ENCODE measurements at regions not wholly inside any gene's neighbourhood (a gene's known extent, or its start where the extent isn't known, plus 50 kb on each side); places are given as distances from the start of the nearest gene placed in this dataset.
"Not testable (repeated sequence)": the region's sequence is repeated elsewhere in the genome, so short reads cannot be mapped to it uniquely, and the experiment has no call there.

DNA sequence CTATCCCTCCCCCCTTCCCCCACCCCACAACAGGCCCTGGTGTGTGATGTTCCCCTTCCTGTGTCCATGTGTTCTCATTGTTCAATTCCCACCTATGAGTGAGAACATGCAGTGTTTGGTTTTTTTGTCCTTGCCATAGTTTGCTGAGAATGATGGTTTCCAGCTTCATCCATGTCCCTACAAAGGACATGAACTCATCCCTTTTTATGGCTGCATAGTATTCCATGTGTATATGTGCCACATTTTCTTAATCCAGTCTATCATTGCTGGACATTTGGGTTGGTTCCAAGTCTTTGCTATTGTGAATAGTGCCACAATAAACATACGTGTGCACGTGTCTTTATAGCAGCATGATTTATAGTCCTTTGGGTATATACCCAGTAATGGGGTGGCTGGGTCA lies 52.3 kb upstream of the MAN1A2 start:
- peaks cover 5 to 11% of the 10 kb centered on the region in 2 experiments; a peak in 3 of 5 replicates for H3K27me3 ChIP-seq (ENCODE audit: control insufficient read depth in 2 of 2, insufficient read depth in 2 of 2, low read length in 2 of 2)
- H3K79me2 ChIP-seq (ENCODE audit: control insufficient read depth, insufficient read depth, low read length); POLR2A ChIA-PET; H3K36me3 ChIP-seq (ENCODE audit: control insufficient read depth, insufficient read depth, low read length); ATAC-seq; in situ Hi-C loops (cut with MboI); H2AFZ ChIP-seq (ENCODE audit: low read depth, low read length); H4K20me1 ChIP-seq (replicated peaks; ENCODE audit: control insufficient read depth, insufficient read depth, low read length); H3K4me3 ChIP-seq; H3K4me2 ChIP-seq (ENCODE audit: insufficient read depth, low read length); H3K27ac ChIP-seq (ENCODE audit: extremely low read depth, low read depth, low read length); DNase-seq (ENCODE audit: extremely low read depth in 1 of 4, low spot score in 3 of 4); FAIRE-seq; H3K9ac ChIP-seq (ENCODE audit: insufficient read depth in 1 of 2, low read depth in 2 of 2, low read length in 2 of 2); H3K9me3 ChIP-seq (replicated peaks; ENCODE audit: control insufficient read depth, insufficient read depth, low read depth, low read length); H3K9me1 ChIP-seq (ENCODE audit: control insufficient read depth, insufficient read depth, low read length); H3K4me1 ChIP-seq (replicated peaks in 1 of 2; ENCODE audit: control insufficient read depth in 2 of 2, insufficient read depth in 2 of 2, low read length in 2 of 2); CTCF ChIA-PET (ENCODE audit: low intra/inter-chr PET ratio); BruUV-seq (replicated peaks): not testable (repeated sequence)
- WGBS (ENCODE audit: insufficient coverage, low coverage, missing lambda C conversion rate) = no CpG with 5 or more reads among the region's 2 CpGs
- peak; percentile 24; the same call in 1 of the 2 replicates for TF ChIP-seq BCOR (IDR thresholded peaks at IDR 0.05)
- intact Hi-C loops (cut with micrococcal nuclease) = loop anchor here (10.0 kb wide), 3 partner anchors 160 to 440 kb away; no protein-coding TSS in a partner anchor

DNA sequence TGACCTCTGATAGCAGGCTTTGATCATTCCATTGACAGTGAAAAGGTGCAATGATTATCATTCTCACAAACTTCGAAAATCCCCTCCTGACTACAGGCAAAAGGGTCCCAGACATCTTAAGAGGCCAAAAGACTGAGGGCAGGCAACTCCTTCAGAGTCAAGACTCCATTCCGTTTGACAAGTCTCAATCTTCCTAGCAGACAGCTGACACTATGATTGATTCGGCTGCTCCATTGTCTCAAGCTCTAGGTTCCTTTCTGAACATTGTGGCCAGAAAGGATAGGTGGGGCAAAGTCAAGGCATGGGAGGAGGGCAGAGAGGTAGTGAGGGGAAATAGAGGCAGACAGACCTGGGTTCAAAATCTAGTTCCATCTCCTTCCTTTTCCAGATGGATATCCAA lies 53.7 kb upstream of the MAN1A2 start:
- CTCF ChIA-PET (ENCODE audit: low intra/inter-chr PET ratio) = no interaction called here
- no peak overlapping the region for H3K27ac ChIP-seq (ENCODE audit: extremely low read depth, low read depth, low read length)
- POLR2A ChIA-PET = no interaction called here
- no peaks in the 10 kb centered on the region for H3K4me1 ChIP-seq (replicated peaks in 1 of 2; ENCODE audit: control insufficient read depth in 2 of 2, insufficient read depth in 2 of 2, low read length in 2 of 2)
- BruUV-seq (replicated peaks) = no TSS peak
- no peak overlapping the region for H3K9ac ChIP-seq (ENCODE audit: insufficient read depth in 1 of 2, low read depth in 2 of 2, low read length in 2 of 2)
- in situ Hi-C loops (cut with MboI) (no loop called here), intact Hi-C loops (cut with micrococcal nuclease) (loop anchor here (10.0 kb wide), 3 partner anchors 161 to 441 kb away; no protein-coding TSS in a partner anchor)
- no peaks in the 10 kb centered on the region for H3K9me3 ChIP-seq (replicated peaks; ENCODE audit: control insufficient read depth, insufficient read depth, low read depth, low read length)
- H3K27me3 ChIP-seq (ENCODE audit: control insufficient read depth in 2 of 2, insufficient read depth in 2 of 2, low read length in 2 of 2) = peaks cover 16 to 19% of the 10 kb centered on the region in 2 experiments; a peak in 4 of 5 replicates
- FAIRE-seq (no peak), DNase-seq (ENCODE audit: extremely low read depth in 1 of 4, low spot score in 3 of 4) (no peak), ATAC-seq (no peak)
- 13% methylated on average over 3 of the region's 3 CpGs for WGBS (ENCODE audit: insufficient coverage, low coverage, missing lambda C conversion rate)
- H3K4me3 ChIP-seq = no peak overlapping the region
- no peaks in the 10 kb centered on the region for H3K9me1 ChIP-seq (ENCODE audit: control insufficient read depth, insufficient read depth, low read length)
- H2AFZ ChIP-seq (ENCODE audit: low read depth, low read length) = no peak overlapping the region
- H3K79me2 ChIP-seq (ENCODE audit: control insufficient read depth, insufficient read depth, low read length) = no peaks in the 10 kb centered on the region
- no peaks in the 10 kb centered on the region for H4K20me1 ChIP-seq (replicated peaks; ENCODE audit: control insufficient read depth, insufficient read depth, low read length)
- no peak overlapping the region for H3K4me2 ChIP-seq (ENCODE audit: insufficient read depth, low read length)
- no peaks in the 10 kb centered on the region for H3K36me3 ChIP-seq (ENCODE audit: control insufficient read depth, insufficient read depth, low read length)
- peak; percentile 59 for TF ChIP-seq MEIS2 (IDR thresholded peaks at IDR 0.05; ENCODE audit: partially characterized antibody)
- TF ChIP-seq CHD4 (IDR thresholded peaks at IDR 0.05; ENCODE audit: insufficient read depth, insufficient replicate concordance, low read depth, low read length, poor library complexity, severe bottlenecking) = no peak
- no peak for TF ChIP-seq THRAP3 (IDR thresholded peaks at IDR 0.05; ENCODE audit: borderline replicate concordance)
- TF ChIP-seq HMG20A (CRISPR knock-in tag; conservative IDR thresholded peaks at IDR 0.05) = no peak
- TF ChIP-seq ZNF696 (CRISPR knock-in tag; conservative IDR thresholded peaks at IDR 0.05) = no peak
- no peak for TF ChIP-seq COPS2 (conservative IDR thresholded peaks at IDR 0.05)
- no peak for TF ChIP-seq SAP30 (IDR thresholded peaks at IDR 0.05; ENCODE audit: borderline replicate concordance, insufficient read depth, low read depth, low read length, poor library complexity, severe bottlenecking)
- TF ChIP-seq, protein P1, sequence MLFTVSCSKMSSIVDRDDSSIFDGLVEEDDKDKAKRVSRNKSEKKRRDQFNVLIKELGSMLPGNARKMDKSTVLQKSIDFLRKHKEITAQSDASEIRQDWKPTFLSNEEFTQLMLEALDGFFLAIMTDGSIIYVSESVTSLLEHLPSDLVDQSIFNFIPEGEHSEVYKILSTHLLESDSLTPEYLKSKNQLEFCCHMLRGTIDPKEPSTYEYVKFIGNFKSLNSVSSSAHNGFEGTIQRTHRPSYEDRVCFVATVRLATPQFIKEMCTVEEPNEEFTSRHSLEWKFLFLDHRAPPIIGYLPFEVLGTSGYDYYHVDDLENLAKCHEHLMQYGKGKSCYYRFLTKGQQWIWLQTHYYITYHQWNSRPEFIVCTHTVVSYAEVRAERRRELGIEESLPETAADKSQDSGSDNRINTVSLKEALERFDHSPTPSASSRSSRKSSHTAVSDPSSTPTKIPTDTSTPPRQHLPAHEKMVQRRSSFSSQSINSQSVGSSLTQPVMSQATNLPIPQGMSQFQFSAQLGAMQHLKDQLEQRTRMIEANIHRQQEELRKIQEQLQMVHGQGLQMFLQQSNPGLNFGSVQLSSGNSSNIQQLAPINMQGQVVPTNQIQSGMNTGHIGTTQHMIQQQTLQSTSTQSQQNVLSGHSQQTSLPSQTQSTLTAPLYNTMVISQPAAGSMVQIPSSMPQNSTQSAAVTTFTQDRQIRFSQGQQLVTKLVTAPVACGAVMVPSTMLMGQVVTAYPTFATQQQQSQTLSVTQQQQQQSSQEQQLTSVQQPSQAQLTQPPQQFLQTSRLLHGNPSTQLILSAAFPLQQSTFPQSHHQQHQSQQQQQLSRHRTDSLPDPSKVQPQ (CRISPR knock-in tag; IDR thresholded peaks at IDR 0.05; ENCODE audit: borderline replicate concordance) = no peak
- TF ChIP-seq ATF2 (CRISPR knock-in tag; IDR thresholded peaks at IDR 0.05) = no peak

Measured in K562 (cell line).